UCSD-AML1 (cell line): ENCODE measurements at regions not wholly inside any gene's neighbourhood (a gene's known extent, or its start where the extent isn't known, plus 50 kb on each side); places are given as distances from the start of the nearest gene placed in this dataset.

Source experiments
- DNase-seq: peaks from one replicate; lab custom pipeline; 2025; ENCODE audit not compliant: unreplicated experiment; lab: John Stamatoyannopoulos, UW

GRCh38 chr20:51220293-51220706, 197.4 kb upstream of the KCNG1 start:
- peak; percentile 42 for DNase-seq

GRCh38 chr20:51219544-51219943, 196.6 kb upstream of the KCNG1 start:
- DNase-seq, result no peak

- no peak for DNase-seq
Observed at GRCh38 chr20:51218603-51219002, 195.7 kb upstream of the KCNG1 start.

GRCh38 chr20:51217347-51218045, 194.6 kb upstream of the KCNG1 start:
- no peak for DNase-seq

GRCh38 chr20:51216850-51217249, 193.9 kb upstream of the KCNG1 start:
- DNase-seq, result no peak

GRCh38 chr20:51212816-51213215, 189.9 kb upstream of the KCNG1 start:
- DNase-seq, result no peak

GRCh38 chr20:51211191-51211590, 188.3 kb upstream of the KCNG1 start:
- DNase-seq, result no peak

GRCh38 chr20:51210084-51210483, 187.2 kb upstream of the KCNG1 start:
- DNase-seq, result no peak

GRCh38 chr20:51208162-51208561, 185.3 kb upstream of the KCNG1 start:
- DNase-seq, result no peak

GRCh38 chr20:51206032-51206662, 183.2 kb upstream of the KCNG1 start:
- no peak for DNase-seq

- no peak for DNase-seq
Observed at GRCh38 chr20:51204794-51205193, 181.9 kb upstream of the KCNG1 start.

- no peak for DNase-seq
Observed at GRCh38 chr20:51204051-51204715, 181.3 kb upstream of the KCNG1 start.

GRCh38 chr20:51202304-51202703, 179.4 kb upstream of the KCNG1 start:
- DNase-seq, result no peak

GRCh38 chr20:51199920-51200319, 177.0 kb upstream of the KCNG1 start:
- DNase-seq, result no peak

- DNase-seq, result no peak
Observed at GRCh38 chr20:51198876-51199523, 176.1 kb upstream of the KCNG1 start.

GRCh38 chr20:51198238-51198637, 175.3 kb upstream of the KCNG1 start:
- DNase-seq, result no peak

- DNase-seq, result no peak
Observed at GRCh38 chr20:51196991-51197651, 174.2 kb upstream of the KCNG1 start.

- DNase-seq, result no peak
Observed at GRCh38 chr20:51195990-51196389, 173.1 kb upstream of the KCNG1 start.

- DNase-seq, result no peak
Observed at GRCh38 chr20:51195419-51195901, 172.6 kb upstream of the KCNG1 start.

- DNase-seq, result no peak
Observed at GRCh38 chr20:51193066-51193772, 170.3 kb upstream of the KCNG1 start.
